Testis (tissue), 2 donors: ENCODE measurements at regions not wholly inside any gene's neighbourhood (a gene's known extent, or its start where the extent isn't known, plus 50 kb on each side); places are given as distances from the start of the nearest gene placed in this dataset.
"Not testable (repeated sequence)": the region's sequence is repeated elsewhere in the genome, so short reads cannot be mapped to it uniquely, and the experiment has no call there.

ENCODE experiments used
- DNase-seq: peaks from one replicate; pipeline ENCODE4 v3.0.0-alpha.2; 2019
- H3K27ac ChIP-seq, 2 donors: fragments of 200-600 bp; sonication (generic); one replicate each; pipeline ENCODE4 v1.5.1; 2019
- H3K27me3 ChIP-seq: fragments of 200-600 bp; sonication (generic); one replicate; pipeline ENCODE4 v1.5.1; 2019
- H3K36me3 ChIP-seq: fragments of 200-600 bp; sonication (generic); one replicate; pipeline ENCODE4 v1.5.1; 2017; ENCODE audit warnings: low read depth; ENCODE audit errors: missing control alignments
- H3K4me1 ChIP-seq: fragments of 200-600 bp; sonication (generic); one replicate; pipeline ENCODE4 v1.5.1; 2019
- H3K4me3 ChIP-seq, 2 donors: fragments of 200-600 bp; sonication (generic); one replicate each; pipeline ENCODE4 v1.5.1; 2017 to 2019
- H3K9me3 ChIP-seq: fragments of 200-600 bp; sonication (generic); one replicate; pipeline ENCODE4 v1.5.1; 2017
- POLR2A ChIP-seq: fragments of 450-650 bp; IDR thresholded peaks from one replicate; pipeline ENCODE4 v1.6.1; 2017; ENCODE audit warnings: antibody characterized with exemption, mild to moderate bottlenecking, moderate library complexity
- WGBS, 2 donors: methylation state at CpG; one replicate each; pipeline ENCODE4 v1.1.5; 2018; 5-methylcytosine and 5-hydroxymethylcytosine counted together
- intact Hi-C: fragments of 100-400 bp; cut with DNase I; formaldehyde crosslinking; loops from one replicate; pipeline ENCODE4 v1.15.1; 2023; ENCODE audit warnings: low total_unique reads
- TF ChIP-seq, protein P1 (sequence below), 3 experiments: fragments of 450-650 bp in 2 of 3; fragments of 200-600 bp in 1 of 3; sonication (generic) in 1 of 3; IDR thresholded peaks; one replicate each; pipeline ENCODE4 v1.5.1; 2016 to 2019; ENCODE audit warnings: antibody characterized with exemption in 3 of 3, mild to moderate bottlenecking in 2 of 3, moderate library complexity in 1 of 3

DNA sequence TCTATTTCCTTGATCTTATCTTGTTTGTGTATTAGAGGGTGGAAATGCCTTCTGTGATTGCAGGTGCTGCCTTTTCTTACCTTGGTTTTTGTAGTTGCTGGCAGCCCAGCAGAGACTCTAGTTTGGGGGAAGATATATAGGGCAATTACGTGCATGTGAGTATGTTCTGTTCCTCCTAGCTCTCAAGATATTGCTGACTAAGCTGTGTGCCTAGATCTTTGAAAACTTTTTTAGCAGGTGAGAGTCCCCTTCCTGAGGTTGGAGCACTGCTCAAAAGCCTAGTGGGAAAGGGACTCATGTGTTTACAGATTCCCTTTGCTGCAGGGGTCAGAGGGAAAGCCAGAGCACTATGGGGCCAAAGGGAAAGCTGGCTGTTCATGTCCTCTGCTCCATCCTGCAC lies 136.1 kb downstream of the VSIG4 start:
- H3K4me3 ChIP-seq: no peak overlapping the region
- no peaks in the 10 kb centered on the region for H3K27me3 ChIP-seq
- DNase-seq: no peak
- H3K9me3 ChIP-seq: no peaks in the 10 kb centered on the region
- WGBS, 2 donors: 75 to 83% methylated on average over 1 of the region's 1 CpG
- TF ChIP-seq, protein P1, sequence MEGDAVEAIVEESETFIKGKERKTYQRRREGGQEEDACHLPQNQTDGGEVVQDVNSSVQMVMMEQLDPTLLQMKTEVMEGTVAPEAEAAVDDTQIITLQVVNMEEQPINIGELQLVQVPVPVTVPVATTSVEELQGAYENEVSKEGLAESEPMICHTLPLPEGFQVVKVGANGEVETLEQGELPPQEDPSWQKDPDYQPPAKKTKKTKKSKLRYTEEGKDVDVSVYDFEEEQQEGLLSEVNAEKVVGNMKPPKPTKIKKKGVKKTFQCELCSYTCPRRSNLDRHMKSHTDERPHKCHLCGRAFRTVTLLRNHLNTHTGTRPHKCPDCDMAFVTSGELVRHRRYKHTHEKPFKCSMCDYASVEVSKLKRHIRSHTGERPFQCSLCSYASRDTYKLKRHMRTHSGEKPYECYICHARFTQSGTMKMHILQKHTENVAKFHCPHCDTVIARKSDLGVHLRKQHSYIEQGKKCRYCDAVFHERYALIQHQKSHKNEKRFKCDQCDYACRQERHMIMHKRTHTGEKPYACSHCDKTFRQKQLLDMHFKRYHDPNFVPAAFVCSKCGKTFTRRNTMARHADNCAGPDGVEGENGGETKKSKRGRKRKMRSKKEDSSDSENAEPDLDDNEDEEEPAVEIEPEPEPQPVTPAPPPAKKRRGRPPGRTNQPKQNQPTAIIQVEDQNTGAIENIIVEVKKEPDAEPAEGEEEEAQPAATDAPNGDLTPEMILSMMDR (IDR thresholded peaks at IDR 0.05): no peak
- no peak for TF ChIP-seq POLR2A
- no peaks in the 10 kb centered on the region for H3K36me3 ChIP-seq
- H3K27ac ChIP-seq: no peak overlapping the region
- intact Hi-C loops: no loop called here
- no peaks in the 10 kb centered on the region for H3K4me1 ChIP-seq

DNA sequence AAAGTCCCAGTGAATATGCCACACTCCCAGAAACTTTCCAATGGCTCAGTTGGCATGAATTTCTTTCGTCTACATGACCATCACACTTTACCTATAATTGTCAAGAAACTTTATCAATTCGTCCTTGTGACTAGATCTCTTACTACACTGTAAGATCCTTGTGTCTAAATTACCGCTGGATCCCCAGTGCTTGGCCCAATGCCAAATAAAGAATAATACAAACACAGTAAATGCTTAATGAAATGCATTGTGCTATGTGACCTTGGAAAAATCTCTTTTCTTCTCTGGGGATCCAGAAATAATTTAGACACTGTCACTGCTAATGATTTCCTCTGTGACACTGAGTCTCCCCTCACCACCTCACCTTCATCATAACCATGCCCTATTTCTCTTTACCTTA lies 137.9 kb downstream of the VSIG4 start:
- Histone ChIP-seq H3K27me3 (no peaks in the 10 kb centered on the region), H3K27ac (no peak overlapping the region), H3K36me3 (no peaks in the 10 kb centered on the region), H3K9me3 (no peaks in the 10 kb centered on the region), H3K4me3 (no peak overlapping the region), H3K4me1 (no peaks in the 10 kb centered on the region)
- TF ChIP-seq, protein P1 (IDR thresholded peaks at IDR 0.05): no peak
- no peak for TF ChIP-seq POLR2A
- no peak for DNase-seq
- 46 to 55% methylated on average over 3 of the region's 3 CpGs for WGBS, 2 donors
- intact Hi-C loops: no loop called here

DNA sequence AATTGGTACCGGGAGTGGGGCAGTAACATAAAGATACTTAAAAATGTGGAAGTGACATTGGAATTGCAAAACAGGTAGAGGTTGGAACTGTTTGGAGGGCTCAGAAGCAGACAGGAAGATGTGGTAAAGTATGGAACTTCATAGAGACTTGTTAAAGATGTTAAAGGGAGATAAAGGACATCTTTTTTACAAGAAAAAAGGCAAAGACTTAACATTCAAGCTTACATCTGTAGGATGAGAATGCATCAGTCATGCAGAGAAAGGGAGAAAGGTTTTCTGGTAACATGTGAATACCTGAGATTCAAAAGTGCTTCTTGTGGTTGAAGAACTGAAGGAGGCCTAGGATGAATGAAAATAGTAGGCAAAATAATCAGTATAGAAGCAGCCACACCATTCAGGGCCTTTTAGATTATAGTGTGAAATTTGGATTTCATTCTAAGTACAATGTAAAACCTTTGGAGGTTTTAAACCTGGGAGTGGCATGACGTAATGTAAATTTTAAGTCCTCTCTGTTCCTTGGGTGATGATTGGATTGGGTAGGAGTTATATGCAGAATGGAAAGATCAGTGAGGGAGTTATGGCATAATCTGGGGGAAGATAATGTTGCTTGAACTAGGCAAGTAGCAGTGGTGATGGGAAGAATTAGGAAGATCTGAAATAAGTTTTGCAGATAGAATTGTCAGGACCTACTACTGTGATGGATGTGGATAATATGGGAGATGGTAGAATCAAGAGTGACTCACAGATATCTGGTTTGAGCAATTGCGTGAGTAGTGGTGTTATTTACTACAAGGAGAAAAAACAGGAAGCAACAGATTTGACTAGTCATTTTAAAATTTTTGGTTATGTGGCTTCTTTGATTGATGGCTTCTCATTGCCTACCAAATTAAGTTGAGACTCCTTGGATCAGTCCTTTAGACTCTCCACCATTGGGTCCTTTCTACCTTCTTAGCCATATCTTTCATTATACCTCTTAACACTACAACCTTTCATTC lies 138.7 kb downstream of the VSIG4 start:
- TF ChIP-seq, protein P1 (IDR thresholded peaks at IDR 0.05): no peak
- TF ChIP-seq POLR2A: no peak
- no peak for DNase-seq
- H3K27me3 ChIP-seq: no peaks in the 10 kb centered on the region
- intact Hi-C loops: no loop called here
- no peak overlapping the region for H3K27ac ChIP-seq
- H3K4me1 ChIP-seq: no peaks in the 10 kb centered on the region
- 89 to 95% methylated on average over 3 of the region's 3 CpGs for WGBS, 2 donors
- H3K9me3 ChIP-seq: no peaks in the 10 kb centered on the region
- no peaks in the 10 kb centered on the region for H3K36me3 ChIP-seq
- H3K4me3 ChIP-seq: no peak overlapping the region

DNA sequence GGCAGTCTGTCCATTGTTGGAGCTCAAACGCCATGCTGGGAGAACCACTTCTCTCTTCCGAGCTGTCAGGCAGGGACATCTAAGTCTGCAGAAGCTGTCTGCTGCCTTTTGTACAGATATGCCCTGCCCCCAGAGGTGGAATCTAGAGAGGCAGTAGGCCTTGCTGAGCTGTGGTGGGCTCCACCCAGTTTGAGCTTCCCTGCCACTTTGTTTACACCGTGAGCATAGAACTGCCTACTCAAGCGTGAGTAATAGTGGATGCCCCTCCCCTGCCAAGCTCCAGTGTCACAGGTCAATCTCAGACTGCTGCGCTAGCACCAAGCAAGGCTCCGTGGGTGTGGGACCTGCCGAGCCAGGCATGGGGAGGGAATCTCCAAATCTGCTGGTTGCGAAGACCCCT lies 145.7 kb downstream of the VSIG4 start:
- intact Hi-C loops: no loop called here
- TF ChIP-seq, protein P1 (IDR thresholded peaks at IDR 0.05): no peak
- TF ChIP-seq POLR2A: no peak
- H3K4me1 ChIP-seq: no peaks in the 10 kb centered on the region
- no peaks in the 10 kb centered on the region for H3K9me3 ChIP-seq
- H3K36me3 ChIP-seq: no peaks in the 10 kb centered on the region
- DNase-seq: no peak
- H3K27me3 ChIP-seq: no peaks in the 10 kb centered on the region
- 80 to 82% methylated on average over 1 to 8 of the region's 8 CpGs for WGBS, 2 donors
- no peak overlapping the region for H3K4me3 ChIP-seq
- no peak overlapping the region for H3K27ac ChIP-seq

DNA sequence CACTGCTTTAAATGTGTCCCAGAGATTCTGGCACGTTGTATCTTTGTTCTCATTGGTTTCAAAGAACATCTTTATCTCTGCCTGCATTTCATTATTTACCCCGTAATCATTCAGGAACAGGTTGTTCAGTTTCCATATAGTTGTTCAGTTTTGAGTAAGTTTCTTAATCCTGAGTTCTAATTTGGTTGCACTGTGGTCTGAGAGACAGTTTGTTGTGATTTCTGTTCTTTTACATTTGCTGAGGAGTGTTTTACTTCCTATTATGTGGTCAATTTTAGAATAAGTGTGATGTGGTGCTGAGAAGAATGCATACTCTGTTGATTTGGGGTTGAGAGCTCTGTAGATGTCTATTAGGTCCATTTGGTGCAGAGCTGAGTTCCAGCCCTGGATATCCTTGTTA lies 148.1 kb downstream of the VSIG4 start:
- H3K27me3 ChIP-seq, H3K36me3 ChIP-seq, DNase-seq, H3K4me3 ChIP-seq, H3K27ac ChIP-seq, intact Hi-C loops, H3K4me1 ChIP-seq, H3K9me3 ChIP-seq: not testable (repeated sequence)
- WGBS, 2 donors: 47 to 48% methylated on average over 2 of the region's 2 CpGs

DNA sequence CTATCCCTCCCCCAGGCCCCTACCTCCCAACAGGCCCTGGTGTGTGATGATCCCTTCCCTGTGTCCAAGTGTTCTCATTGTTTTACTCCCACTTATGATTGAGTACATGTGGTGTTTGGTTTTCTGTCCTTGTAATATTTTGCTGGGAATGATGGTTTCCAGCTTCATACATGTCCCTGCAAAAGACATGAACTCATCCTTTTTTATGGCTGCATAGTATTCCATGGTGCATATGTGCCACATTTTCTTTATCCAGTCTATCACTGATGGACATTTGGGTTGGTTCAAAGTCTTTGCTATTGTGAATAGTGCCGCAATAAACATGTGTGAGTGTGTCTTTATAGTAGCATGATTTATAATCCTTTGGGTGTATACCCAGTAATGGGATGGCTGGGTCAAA lies 151.7 kb downstream of the VSIG4 start:
- H3K27me3 ChIP-seq, H3K27ac ChIP-seq, DNase-seq, intact Hi-C loops, H3K36me3 ChIP-seq, H3K4me3 ChIP-seq, H3K4me1 ChIP-seq, H3K9me3 ChIP-seq: not testable (repeated sequence)
- WGBS, 2 donors: 0 to 90% methylated on average over 1 of the region's 1 CpG
